ENCODE measurements at regions not wholly inside any gene's neighbourhood (a gene's known extent, or its start where the extent isn't known, plus 50 kb on each side); places are given as distances from the start of the nearest gene placed in this dataset.

GRCh38 chr1:55987491-55988249 lies 591.7 kb downstream of the PLPP3 start:
- DNase-seq: no peak
- Histone ChIP-seq H3K4me1 (no peaks in the 10 kb centered on the region), H3K36me3 (no peaks in the 10 kb centered on the region), H3K4me3 (no peak overlapping the region), H3K27ac (no peak overlapping the region), H3K27me3 (no peaks in the 10 kb centered on the region), H3K9me3 (no peaks in the 10 kb centered on the region)
- ATAC-seq: no peak
- 66% methylated on average over 4 of the region's 4 CpGs for WGBS (ENCODE audit: insufficient coverage, low coverage, low lambda C conversion rate, missing lambda C conversion rate)
- TF ChIP-seq CTCF (IDR thresholded peaks at IDR 0.05) (no peak), POLR2A (IDR thresholded peaks at IDR 0.05) (no peak)
- intact Hi-C loops (cut with DNase I): no loop called here

- no peak for ATAC-seq
- H3K27ac ChIP-seq: no peak overlapping the region
- intact Hi-C loops (cut with DNase I): no loop called here
- no peak for DNase-seq
- TF ChIP-seq CTCF (IDR thresholded peaks at IDR 0.05) (no peak), POLR2A (IDR thresholded peaks at IDR 0.05) (no peak)
- no peaks in the 10 kb centered on the region for H3K4me1 ChIP-seq
- H3K9me3 ChIP-seq: no peaks in the 10 kb centered on the region
- WGBS (ENCODE audit: insufficient coverage, low coverage, low lambda C conversion rate, missing lambda C conversion rate): 89% methylated on average over 1 of the region's 1 CpG
- no peak overlapping the region for H3K4me3 ChIP-seq
- H3K36me3 ChIP-seq: no peaks in the 10 kb centered on the region
- no peaks in the 10 kb centered on the region for H3K27me3 ChIP-seq
These were observed 593.4 kb downstream of the PLPP3 start for GRCh38 chr1:55986003-55986402.

DNA sequence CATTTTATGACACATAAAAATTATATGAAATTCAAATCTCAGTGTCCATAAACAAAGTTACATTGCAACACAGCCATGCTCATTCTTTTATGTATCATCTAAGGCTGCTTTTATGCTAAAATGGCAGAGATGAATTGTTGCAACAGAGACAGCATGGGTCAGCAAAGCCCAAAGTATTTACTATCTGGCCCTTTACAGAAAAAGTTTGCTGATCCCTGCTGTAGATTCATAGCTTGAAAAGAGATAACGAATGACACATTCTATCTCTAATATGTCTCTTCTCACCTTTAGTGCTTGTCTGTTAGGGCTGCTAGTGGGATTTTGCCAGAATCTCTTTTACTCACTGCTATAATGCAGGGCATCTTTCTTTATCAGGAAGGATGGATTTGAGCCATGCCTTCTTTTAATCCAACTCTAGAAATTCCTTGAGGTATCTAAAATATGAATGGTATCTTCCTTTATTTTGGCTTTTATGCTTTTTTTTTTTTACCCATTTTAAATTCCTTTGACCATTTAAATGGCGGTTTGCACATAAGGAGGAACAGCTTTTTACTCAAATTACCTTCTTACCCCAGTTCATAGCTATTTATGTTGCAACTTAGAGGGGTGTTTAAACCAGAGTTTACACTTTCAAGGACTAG lies 598.2 kb downstream of the PLPP3 start:
- H3K36me3 ChIP-seq: no peaks in the 10 kb centered on the region
- DNase-seq: no peak
- no peaks in the 10 kb centered on the region for H3K9me3 ChIP-seq
- H3K4me1 ChIP-seq: no peaks in the 10 kb centered on the region
- H3K27me3 ChIP-seq: no peaks in the 10 kb centered on the region
- no peak for ATAC-seq
- H3K4me3 ChIP-seq: no peak overlapping the region
- no peak for TF ChIP-seq CTCF (IDR thresholded peaks at IDR 0.05)
- no peak for TF ChIP-seq POLR2A (IDR thresholded peaks at IDR 0.05)
- intact Hi-C loops (cut with DNase I): no loop called here
- 82% methylated on average over 2 of the region's 2 CpGs for WGBS (ENCODE audit: insufficient coverage, low coverage, low lambda C conversion rate, missing lambda C conversion rate)
- H3K27ac ChIP-seq: no peak overlapping the region

GRCh38 chr1:55980582-55980981 lies 598.8 kb downstream of the PLPP3 start:
- no peaks in the 10 kb centered on the region for H3K4me1 ChIP-seq
- H3K4me3 ChIP-seq: no peak overlapping the region
- no peaks in the 10 kb centered on the region for H3K36me3 ChIP-seq
- WGBS (ENCODE audit: insufficient coverage, low coverage, low lambda C conversion rate, missing lambda C conversion rate): 43% methylated on average over 4 of the region's 4 CpGs
- DNase-seq (no peak), ATAC-seq (peak in 1 of 4 donors; percentile 25)
- no peak overlapping the region for H3K27ac ChIP-seq
- intact Hi-C loops (cut with DNase I): no loop called here
- TF ChIP-seq CTCF (IDR thresholded peaks at IDR 0.05) (no peak), POLR2A (IDR thresholded peaks at IDR 0.05) (no peak)
- H3K27me3 ChIP-seq: no peaks in the 10 kb centered on the region
- no peaks in the 10 kb centered on the region for H3K9me3 ChIP-seq
